Activated naive CD8-positive, alpha-beta T cell treated with anti-CD3 and anti-CD28 coated beads, Interleukin-2, amount 50 U/mL, for 24 hours (primary cell): ENCODE measurements at regions not wholly inside any gene's neighbourhood (a gene's known extent, or its start where the extent isn't known, plus 50 kb on each side); places are given as distances from the start of the nearest gene placed in this dataset.

Experiments used
- ATAC-seq: fragments of 150-1000 bp; cut with Tn5 transposase; one replicate; pipeline ENCODE4 v1.10.0; 2021
- DNase-seq: peaks from one replicate; pipeline ENCODE4 v3.0.0; 2021
- H3K27ac Mint-ChIP-seq: one replicate; pipeline ENCODE4 v1.8.0; 2021; ENCODE audit warnings: mild to moderate bottlenecking, mixed read lengths
- H3K27me3 Mint-ChIP-seq: one replicate; pipeline ENCODE4 v1.8.0; 2021; ENCODE audit warnings: mixed read lengths
- H3K36me3 Mint-ChIP-seq: one replicate; pipeline ENCODE4 v1.8.0; 2021; ENCODE audit warnings: low read depth, mixed read lengths
- H3K4me1 Mint-ChIP-seq: one replicate; pipeline ENCODE4 v1.8.0; 2021; ENCODE audit warnings: mixed read lengths
- H3K4me3 Mint-ChIP-seq: one replicate; pipeline ENCODE4 v1.8.0; 2021; ENCODE audit warnings: mild to moderate bottlenecking, moderate library complexity, mixed read lengths
- H3K9me3 Mint-ChIP-seq: one replicate; pipeline ENCODE4 v1.8.0; 2021; ENCODE audit warnings: mixed read lengths

GRCh38 chr13:111973605-111974340 is 93.2 kb upstream of the SOX1 start:
- Mint-ChIP-seq H3K27ac (no peak overlapping the region), H3K36me3 (peaks cover 5% of the 10 kb centered on the region), H3K4me1 (no peaks in the 10 kb centered on the region), H3K4me3 (no peak overlapping the region), H3K27me3 (peaks cover 5% of the 10 kb centered on the region), H3K9me3 (peaks cover 14% of the 10 kb centered on the region)
- ATAC-seq (no peak), DNase-seq (no peak)

- no peak for DNase-seq
- Mint-ChIP-seq H3K27me3 (peaks cover 5% of the 10 kb centered on the region), H3K4me3 (no peak overlapping the region), H3K9me3 (peaks cover 14% of the 10 kb centered on the region), H3K4me1 (no peaks in the 10 kb centered on the region), H3K36me3 (peaks cover 5% of the 10 kb centered on the region), H3K27ac (no peak overlapping the region)
- no peak for ATAC-seq
These were observed 92.7 kb upstream of the SOX1 start for GRCh38 chr13:111974341-111974640.

- no peak overlapping the region for H3K4me3 Mint-ChIP-seq
- peaks cover 5% of the 10 kb centered on the region for H3K36me3 Mint-ChIP-seq
- H3K9me3 Mint-ChIP-seq = peaks cover 14% of the 10 kb centered on the region
- H3K27me3 Mint-ChIP-seq = peaks cover 6% of the 10 kb centered on the region
- H3K27ac Mint-ChIP-seq = no peak overlapping the region
- no peaks in the 10 kb centered on the region for H3K4me1 Mint-ChIP-seq
- no peak for DNase-seq
- ATAC-seq = no peak
These were observed 91.1 kb upstream of the SOX1 start for GRCh38 chr13:111975539-111976473.

- ATAC-seq (no peak), DNase-seq (no peak)
- H3K4me3 Mint-ChIP-seq = no peak overlapping the region
- peaks cover 14% of the 10 kb centered on the region for H3K9me3 Mint-ChIP-seq
- H3K4me1 Mint-ChIP-seq = no peaks in the 10 kb centered on the region
- H3K36me3 Mint-ChIP-seq = peaks cover 5% of the 10 kb centered on the region
- H3K27ac Mint-ChIP-seq = no peak overlapping the region
- H3K27me3 Mint-ChIP-seq = peaks cover 9% of the 10 kb centered on the region
These were observed 90.3 kb upstream of the SOX1 start for GRCh38 chr13:111976474-111977178.

GRCh38 chr13:111977179-111977506 is 89.8 kb upstream of the SOX1 start:
- DNase-seq (no peak), ATAC-seq (no peak)
- Mint-ChIP-seq H3K27me3 (peaks cover 11% of the 10 kb centered on the region), H3K36me3 (peaks cover 5% of the 10 kb centered on the region), H3K27ac (no peak overlapping the region), H3K4me1 (no peaks in the 10 kb centered on the region), H3K4me3 (no peak overlapping the region), H3K9me3 (peaks cover 14% of the 10 kb centered on the region)

- Mint-ChIP-seq H3K9me3 (peaks cover 14% of the 10 kb centered on the region), H3K4me1 (no peaks in the 10 kb centered on the region), H3K27me3 (peaks cover 8% of the 10 kb centered on the region), H3K27ac (no peak overlapping the region), H3K36me3 (peaks cover 5% of the 10 kb centered on the region), H3K4me3 (no peak overlapping the region)
- no peak for DNase-seq
- no peak for ATAC-seq
These were observed 88.4 kb upstream of the SOX1 start for GRCh38 chr13:111978546-111978945.

- Mint-ChIP-seq H3K27ac (no peak overlapping the region), H3K36me3 (no peaks in the 10 kb centered on the region), H3K27me3 (peaks cover 8% of the 10 kb centered on the region), H3K4me3 (no peak overlapping the region), H3K9me3 (peaks cover 3% of the 10 kb centered on the region), H3K4me1 (no peaks in the 10 kb centered on the region)
- DNase-seq = no peak
- ATAC-seq = no peak
These were observed 86.6 kb upstream of the SOX1 start for GRCh38 chr13:111980146-111980929.

GRCh38 chr13:111981006-111981405 is 85.9 kb upstream of the SOX1 start:
- Mint-ChIP-seq H3K4me3 (no peak overlapping the region), H3K9me3 (no peaks in the 10 kb centered on the region), H3K36me3 (no peaks in the 10 kb centered on the region), H3K27ac (no peak overlapping the region), H3K4me1 (no peaks in the 10 kb centered on the region), H3K27me3 (peaks cover 8% of the 10 kb centered on the region)
- DNase-seq (no peak), ATAC-seq (no peak)

GRCh38 chr13:111981446-111982165 is 85.3 kb upstream of the SOX1 start:
- Mint-ChIP-seq H3K4me3 (no peak overlapping the region), H3K36me3 (no peaks in the 10 kb centered on the region), H3K27ac (no peak overlapping the region), H3K27me3 (peaks cover 8% of the 10 kb centered on the region), H3K4me1 (no peaks in the 10 kb centered on the region), H3K9me3 (no peaks in the 10 kb centered on the region)
- no peak for ATAC-seq
- DNase-seq = no peak

GRCh38 chr13:111984349-111984748 is 82.6 kb upstream of the SOX1 start:
- Mint-ChIP-seq H3K36me3 (no peaks in the 10 kb centered on the region), H3K4me1 (no peaks in the 10 kb centered on the region), H3K9me3 (no peaks in the 10 kb centered on the region), H3K27ac (no peak overlapping the region), H3K27me3 (peaks cover 8% of the 10 kb centered on the region), H3K4me3 (no peak overlapping the region)
- DNase-seq (no peak), ATAC-seq (no peak)

GRCh38 chr13:111990362-111990761 is 76.6 kb upstream of the SOX1 start:
- DNase-seq (no peak), ATAC-seq (no peak)
- Mint-ChIP-seq H3K27me3 (peaks cover 3% of the 10 kb centered on the region), H3K36me3 (peaks cover 3% of the 10 kb centered on the region), H3K4me1 (no peaks in the 10 kb centered on the region), H3K4me3 (no peak overlapping the region), H3K27ac (no peak overlapping the region), H3K9me3 (peaks cover 7% of the 10 kb centered on the region)

- peaks cover 3% of the 10 kb centered on the region for H3K36me3 Mint-ChIP-seq
- no peak overlapping the region for H3K27ac Mint-ChIP-seq
- no peak for ATAC-seq
- no peak overlapping the region for H3K4me3 Mint-ChIP-seq
- DNase-seq = no peak
- H3K4me1 Mint-ChIP-seq = no peaks in the 10 kb centered on the region
- peaks cover 7% of the 10 kb centered on the region for H3K9me3 Mint-ChIP-seq
- H3K27me3 Mint-ChIP-seq = peaks cover 3% of the 10 kb centered on the region
These were observed 74.0 kb upstream of the SOX1 start for GRCh38 chr13:111992911-111993310.

GRCh38 chr13:111993691-111994090 is 73.3 kb upstream of the SOX1 start:
- Mint-ChIP-seq H3K27ac (no peak overlapping the region), H3K27me3 (peaks cover 3% of the 10 kb centered on the region), H3K36me3 (peaks cover 3% of the 10 kb centered on the region), H3K4me3 (no peak overlapping the region), H3K4me1 (no peaks in the 10 kb centered on the region), H3K9me3 (peaks cover 7% of the 10 kb centered on the region)
- DNase-seq (no peak), ATAC-seq (no peak)

GRCh38 chr13:111994578-111994977 is 72.4 kb upstream of the SOX1 start:
- Mint-ChIP-seq H3K4me1 (no peaks in the 10 kb centered on the region), H3K36me3 (peaks cover 3% of the 10 kb centered on the region), H3K9me3 (peaks cover 6% of the 10 kb centered on the region), H3K27ac (no peak overlapping the region), H3K27me3 (peaks cover 3% of the 10 kb centered on the region), H3K4me3 (no peak overlapping the region)
- DNase-seq (no peak), ATAC-seq (no peak)
